ENCODE measurements at regions not wholly inside any gene's neighbourhood (a gene's known extent, or its start where the extent isn't known, plus 50 kb on each side); places are given as distances from the start of the nearest gene placed in this dataset.

DNA sequence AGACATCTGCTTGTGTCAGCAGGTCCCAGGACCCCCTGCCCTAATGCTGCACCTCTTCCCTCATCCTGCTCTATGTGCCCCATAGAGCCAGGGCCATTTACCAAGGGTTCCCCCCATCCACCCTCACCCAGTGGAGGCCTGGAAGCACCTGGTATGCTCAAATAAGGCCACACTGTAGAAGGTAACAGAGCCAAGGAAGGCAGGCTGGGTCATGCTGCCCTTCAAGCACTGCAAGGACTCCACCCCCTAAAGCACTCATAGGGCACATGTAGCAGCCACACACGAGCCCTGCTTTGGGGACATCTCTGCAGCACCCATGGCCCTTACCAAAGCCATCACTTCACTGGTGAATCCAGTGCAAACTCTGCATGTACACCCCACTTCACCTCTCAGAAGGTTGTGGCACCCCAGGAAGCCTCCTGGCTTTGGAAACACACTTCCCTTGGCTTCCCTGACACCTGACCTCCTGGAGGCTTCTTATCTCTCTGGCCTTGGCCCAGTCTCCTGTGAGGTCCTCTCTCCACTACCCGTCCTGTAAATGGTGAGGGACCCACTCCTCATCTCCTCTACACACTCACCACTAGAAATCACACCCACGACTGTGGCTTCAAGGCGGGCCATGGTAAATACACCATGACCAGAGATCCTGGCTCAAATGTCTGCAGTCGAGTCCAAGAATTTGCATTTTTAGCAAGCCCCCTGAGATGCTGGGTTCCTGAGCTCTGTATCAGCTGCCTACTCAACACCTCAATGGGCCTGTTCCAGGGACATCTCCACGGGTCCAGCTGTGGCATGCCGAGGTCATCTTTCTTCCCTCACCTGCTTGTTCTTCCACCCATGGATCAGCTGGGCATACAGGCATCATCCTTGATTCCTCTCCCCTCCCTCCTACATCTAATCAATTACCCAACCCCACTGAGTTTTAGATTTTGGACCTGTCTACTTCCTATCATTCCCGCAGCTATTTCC is 80.9 kb upstream of the DOCK9 start:
- TF ChIP-seq ZNF274 (IDR thresholded peaks at IDR 0.05; ENCODE audit: low read depth, low read length) = no peak
- TF ChIP-seq YY1 (IDR thresholded peaks at IDR 0.05; ENCODE audit: insufficient read depth, insufficient read length) = no peak

Measured in NT2/D1 (cell line).